ENCODE measurements at regions not wholly inside any gene's neighbourhood (a gene's known extent, or its start where the extent isn't known, plus 50 kb on each side); places are given as distances from the start of the nearest gene placed in this dataset.

DNA sequence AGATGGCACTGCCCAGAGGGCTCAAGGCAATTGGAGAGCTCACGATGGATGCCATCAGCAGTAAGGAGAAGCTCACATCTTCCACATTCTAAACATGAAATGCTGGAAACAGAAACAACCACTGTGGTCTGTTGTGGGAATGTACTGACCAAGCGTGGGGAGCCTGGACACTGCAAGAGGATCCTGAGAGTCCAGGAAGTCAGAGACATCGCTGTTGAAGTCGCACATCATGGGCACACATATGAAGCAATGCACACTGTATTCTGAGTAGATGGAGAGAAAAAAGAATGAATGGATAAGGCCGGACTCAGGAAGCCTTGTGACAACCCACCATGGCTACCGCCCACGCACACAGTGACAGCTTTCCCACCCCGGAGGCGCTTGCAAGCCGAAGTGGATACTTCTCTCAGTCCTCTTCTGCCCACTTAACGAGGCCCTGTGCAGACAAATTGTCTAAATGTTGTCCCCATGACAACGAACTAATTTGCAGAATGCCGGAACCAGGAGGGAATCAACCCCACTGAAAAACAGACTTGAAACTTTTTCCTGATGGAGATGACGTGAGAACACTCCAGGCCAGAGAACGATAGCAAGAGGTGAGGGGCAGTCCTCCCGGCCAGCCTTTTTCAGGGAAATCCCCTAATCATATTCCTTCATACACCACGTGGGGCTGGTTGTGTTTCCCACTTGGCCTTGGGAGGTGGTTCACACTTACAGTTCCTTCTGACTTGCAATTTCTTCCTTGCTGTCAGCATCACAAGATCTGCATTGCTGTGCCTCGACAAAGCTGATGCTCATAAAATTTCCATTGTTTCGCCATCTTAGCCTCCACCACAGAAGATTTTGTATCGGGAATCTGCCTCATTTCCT lies 109.6 kb upstream of the SERP2 start:
- no peak for DNase-seq

DNA sequence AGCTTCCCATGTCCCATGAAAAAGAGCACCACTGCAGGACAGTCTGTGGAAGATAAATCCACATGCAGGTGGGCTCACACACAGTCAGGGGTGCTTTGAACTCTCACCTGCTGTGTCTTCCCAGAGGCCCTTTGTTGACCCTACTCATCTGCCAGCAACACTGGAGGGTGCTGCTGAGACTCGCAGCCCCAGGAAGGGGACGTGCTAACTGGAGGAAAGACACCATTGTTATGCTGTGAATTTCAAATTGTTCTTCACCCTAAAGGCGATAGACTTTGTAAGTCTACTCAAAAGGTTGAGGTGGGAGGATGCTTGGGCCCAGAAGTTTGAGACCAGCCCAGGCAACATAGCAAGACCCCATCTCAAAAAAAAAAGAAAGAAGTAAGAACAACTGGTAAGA lies 107.3 kb upstream of the SERP2 start:
- no peak for DNase-seq

- DNase-seq, result no peak
Observed at GRCh38 chr13:44266772-44267171, 106.9 kb upstream of the SERP2 start.

DNA sequence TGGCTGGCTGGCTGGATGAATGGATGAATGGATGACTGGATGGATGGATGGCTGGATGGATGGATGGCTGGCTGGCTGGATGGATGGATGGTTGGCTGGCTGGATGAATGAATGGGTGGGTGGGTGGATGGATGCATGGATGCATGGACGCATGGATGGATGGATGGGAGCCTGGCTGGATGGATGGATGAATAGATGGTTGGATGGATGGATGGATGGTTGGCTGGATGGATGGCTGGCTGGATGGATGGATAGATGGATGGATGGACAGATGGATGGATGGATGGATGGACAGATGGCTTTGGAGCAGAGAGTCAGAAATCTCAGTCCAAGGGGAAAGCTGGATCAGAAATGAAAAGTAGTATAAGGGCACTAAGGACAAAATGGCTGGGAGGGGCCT lies 106.4 kb upstream of the SERP2 start:
- DNase-seq, result no peak

GRCh38 chr13:44267980-44268379 lies 105.6 kb upstream of the SERP2 start:
- DNase-seq, result no peak

- DNase-seq, result no peak
Observed at GRCh38 chr13:44268980-44269379, 104.6 kb upstream of the SERP2 start.

GRCh38 chr13:44270150-44270549 lies 103.5 kb upstream of the SERP2 start:
- no peak for DNase-seq

DNA sequence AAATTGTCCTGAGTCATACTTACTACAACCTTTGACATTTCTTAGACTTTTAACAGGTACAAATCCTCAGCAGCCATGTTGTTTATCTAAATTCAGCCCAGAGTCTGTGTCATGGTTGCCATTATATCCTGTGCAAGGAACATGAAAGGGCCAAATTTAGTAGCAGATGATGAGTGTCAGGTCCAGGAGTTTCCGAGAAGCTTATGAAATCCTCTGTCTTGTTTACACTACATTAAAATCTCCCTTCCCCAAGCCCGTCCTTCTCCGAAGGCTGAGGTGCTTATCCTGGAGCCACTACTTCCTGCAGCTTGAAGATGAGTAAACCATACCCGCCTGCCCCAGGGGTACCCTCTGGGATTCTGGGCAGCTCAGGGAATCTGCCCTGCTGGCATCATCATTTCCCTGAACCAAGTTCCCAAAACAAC lies 102.6 kb upstream of the SERP2 start:
- DNase-seq, result no peak

GRCh38 chr13:44271473-44271872 lies 102.2 kb upstream of the SERP2 start:
- DNase-seq, result no peak

GRCh38 chr13:44271915-44272341 lies 101.7 kb upstream of the SERP2 start:
- no peak for DNase-seq

- no peak for DNase-seq
Observed at GRCh38 chr13:44272692-44273091, 100.9 kb upstream of the SERP2 start.

DNA sequence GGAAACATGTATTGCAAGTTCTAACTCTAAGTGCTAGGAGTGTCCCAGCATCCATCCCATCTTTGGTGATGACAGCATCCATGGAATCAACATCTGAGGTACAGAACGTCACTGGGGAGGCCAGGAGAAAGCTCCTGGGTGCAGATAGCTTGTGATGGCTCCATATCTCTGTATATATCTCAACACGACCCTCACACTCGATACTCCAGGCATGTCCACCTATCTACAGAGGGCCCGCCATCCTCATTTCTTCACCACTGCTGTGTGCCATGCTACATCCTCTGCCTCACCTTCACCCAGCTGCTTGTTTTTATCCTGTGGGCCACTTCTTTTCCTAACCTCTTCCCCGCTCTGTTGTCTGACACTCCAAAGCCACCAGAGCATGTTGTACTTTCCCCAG lies 100.4 kb upstream of the SERP2 start:
- DNase-seq, result no peak

- peak; percentile 62 for DNase-seq
Observed at GRCh38 chr13:44273991-44274770, 99.4 kb upstream of the SERP2 start.

- no peak for DNase-seq
Observed at GRCh38 chr13:44274771-44275205, 98.8 kb upstream of the SERP2 start.

GRCh38 chr13:44275381-44275780 lies 98.2 kb upstream of the SERP2 start:
- DNase-seq, result no peak

DNA sequence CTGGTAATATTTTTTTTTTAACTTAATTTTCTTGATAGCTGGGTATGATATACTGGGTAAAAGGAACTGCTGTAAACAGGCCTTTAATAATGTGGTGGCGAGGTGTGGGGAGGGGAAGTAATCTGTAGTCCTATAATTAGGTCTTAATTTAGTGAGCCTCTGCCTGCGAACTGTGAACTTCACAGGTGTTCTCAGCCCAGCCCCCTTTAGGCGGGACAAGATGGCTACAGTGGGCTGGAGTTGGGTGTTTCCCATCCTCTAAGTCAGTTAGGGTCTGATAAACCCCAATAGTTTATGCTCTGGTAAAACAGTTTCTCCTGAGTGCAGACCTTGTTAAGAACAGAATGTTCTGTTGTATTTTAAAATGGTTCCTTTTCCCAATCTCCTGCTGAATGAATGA lies 97.6 kb upstream of the SERP2 start:
- DNase-seq, result no peak

DNA sequence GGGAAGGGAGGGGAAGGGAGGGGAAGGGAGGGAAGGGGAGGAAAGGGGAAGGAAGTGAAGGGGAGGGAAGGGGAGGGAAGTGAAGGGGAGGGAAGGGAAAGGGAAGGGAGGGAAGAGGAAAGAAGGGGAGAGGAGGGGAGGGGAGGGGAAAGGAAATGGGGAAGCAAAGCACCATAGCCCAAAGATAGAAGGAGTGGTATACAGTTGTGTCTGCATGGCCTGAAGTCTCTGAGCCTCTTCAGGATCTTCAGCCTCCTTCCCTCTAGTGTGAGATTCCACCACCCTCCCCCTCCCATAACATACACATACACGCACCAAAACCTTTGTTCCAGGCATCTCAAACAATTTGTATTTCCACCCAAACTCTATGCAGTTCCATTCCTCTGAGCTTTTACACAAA lies 96.2 kb upstream of the SERP2 start:
- DNase-seq, result no peak

DNA sequence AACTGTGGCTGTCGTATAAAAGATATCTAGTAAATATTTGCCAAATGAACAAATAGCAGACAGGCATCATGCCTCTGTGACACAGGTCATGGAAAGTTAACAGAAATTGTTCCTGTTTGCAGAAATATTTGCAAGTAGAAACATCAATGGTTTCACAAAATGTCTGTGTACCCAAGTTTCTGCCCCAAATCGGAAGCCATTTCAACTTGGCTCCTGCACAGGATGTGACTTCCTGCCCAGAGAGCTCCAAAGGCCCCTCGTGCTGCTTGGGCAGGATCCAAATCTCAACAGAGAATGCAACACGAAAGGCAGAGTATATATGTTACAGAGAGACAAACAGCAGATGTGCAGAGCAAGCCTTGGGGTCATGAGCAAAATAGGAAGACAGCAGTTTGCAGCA lies 95.5 kb upstream of the SERP2 start:
- DNase-seq, result no peak

DNA sequence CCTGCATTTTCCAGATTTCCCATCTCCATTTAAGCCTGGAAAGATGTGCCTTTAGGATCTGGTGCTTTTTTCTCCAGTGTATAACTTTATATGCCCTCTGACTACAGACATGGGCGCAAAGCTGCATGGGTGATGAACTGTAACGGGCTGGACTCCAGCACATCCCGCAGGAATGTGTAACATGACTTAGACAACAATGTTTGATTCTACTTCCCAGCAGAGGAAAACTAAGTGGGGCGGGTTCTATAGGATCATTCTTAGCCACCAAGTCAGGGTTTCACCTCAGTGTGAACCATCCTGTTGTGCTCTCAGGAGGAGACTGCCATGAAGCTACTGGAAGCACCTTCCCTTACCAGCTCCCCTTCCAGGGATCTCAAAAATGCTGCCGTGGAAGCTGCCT lies 93.2 kb upstream of the SERP2 start:
- no peak for DNase-seq

DNA sequence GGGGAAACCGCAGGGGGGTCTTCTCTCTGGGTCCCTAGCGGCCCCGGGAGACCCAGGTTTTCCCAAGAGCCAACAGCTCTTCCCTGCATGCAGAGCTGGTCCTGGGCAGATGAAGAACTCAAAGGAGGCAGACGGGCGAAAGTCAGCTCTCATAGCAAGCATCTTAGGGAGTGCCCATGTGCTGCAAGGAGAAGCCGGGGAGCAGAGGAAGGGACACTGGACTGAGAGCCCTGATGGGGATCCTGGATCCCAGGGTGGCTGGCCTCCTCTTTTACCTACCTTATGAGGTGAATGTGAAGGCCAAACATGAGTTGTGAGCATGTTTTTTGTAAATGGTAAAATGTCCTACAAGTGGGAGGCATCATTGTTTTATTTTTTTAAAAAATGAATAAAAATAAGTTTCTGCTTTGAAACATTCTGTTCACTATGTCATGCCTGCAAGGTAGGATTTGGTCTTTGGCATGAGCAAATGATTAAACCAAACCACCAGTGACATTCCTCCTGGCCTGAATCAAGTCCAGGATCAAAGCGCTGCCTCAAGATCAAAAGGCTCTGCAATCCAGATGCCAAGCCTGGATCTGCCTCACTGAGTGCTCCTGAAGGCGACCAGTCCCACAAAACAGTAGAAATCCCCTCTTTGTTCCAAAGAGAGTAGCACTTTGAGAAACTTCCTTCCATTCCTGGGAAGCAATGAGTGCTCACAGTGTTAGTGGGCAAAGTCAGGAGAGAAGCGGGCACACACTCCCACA lies 92.2 kb upstream of the SERP2 start:
- no peak for DNase-seq

DNA sequence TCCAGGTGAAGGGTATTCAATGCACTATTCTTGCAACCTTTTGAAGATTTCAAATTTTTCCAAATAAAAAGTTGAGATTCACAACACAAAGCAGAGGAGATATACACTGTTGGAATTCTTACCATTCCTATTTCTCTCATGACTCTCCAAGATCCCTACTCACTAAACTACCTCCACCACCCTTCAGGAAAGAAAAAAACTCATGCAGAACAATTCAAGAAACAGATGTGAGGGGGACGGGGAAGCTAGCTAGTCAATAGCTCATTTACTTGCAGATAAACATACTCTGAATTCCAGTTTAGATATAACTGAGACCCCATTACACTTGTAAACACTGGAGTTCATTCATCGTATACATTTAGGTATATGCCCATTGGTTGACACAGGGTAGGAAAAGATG lies 90.0 kb upstream of the SERP2 start:
- no peak for DNase-seq

- no peak for DNase-seq
Observed at GRCh38 chr13:44287958-44288357, 85.7 kb upstream of the SERP2 start.

DNA sequence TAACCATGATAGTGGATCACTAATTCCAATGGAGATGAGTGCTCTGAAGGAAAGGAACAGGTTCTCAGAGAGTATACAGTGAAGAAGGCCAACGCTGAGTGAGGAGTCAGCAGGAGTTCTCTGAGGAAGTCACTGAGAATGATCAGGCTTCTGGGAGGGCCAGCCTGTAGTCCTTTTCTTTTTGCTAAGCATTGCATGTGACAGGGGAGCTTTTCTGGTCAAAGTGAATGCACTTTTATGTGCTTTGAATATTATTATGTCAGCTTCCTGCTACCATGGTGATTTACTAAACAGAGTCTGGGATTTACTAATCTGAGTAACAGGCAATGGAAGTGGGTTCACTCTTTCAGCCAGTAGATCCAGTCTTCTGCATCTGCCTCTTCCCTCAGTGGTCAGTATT lies 81.1 kb upstream of the SERP2 start:
- DNase-seq, result no peak

DNA sequence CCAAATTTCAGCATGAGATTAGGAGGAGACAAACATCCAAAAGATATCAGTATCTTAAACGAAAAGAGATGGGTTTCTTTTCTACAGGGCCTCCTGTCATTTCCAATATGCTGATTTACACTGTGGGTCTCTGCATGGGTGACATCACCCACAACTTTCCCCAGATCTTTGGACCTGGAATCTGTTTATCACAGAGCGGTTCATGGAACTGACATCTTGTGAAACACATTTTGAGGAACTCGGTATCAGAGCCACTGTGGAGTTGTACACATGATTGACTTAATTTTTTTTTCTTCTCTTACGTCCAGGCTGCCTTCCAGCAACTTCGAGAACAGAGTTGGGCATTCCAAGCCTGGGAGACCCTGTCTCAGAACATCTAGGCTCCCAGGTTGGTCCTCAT lies 80.2 kb upstream of the SERP2 start:
- DNase-seq, result no peak
